K562 (cell line): ENCODE measurements at regions not wholly inside any gene's neighbourhood (a gene's known extent, or its start where the extent isn't known, plus 50 kb on each side); places are given as distances from the start of the nearest gene placed in this dataset.

ENCODE experiments used
- ATAC-seq: fragments of 200-7000 bp; cut with Tn5 transposase; 3 replicates; pipeline ENCODE4 v1.9.1; 2020; ENCODE audit warnings: moderate library complexity
- BruUV-seq: library from RNA; stranded (reverse); fragments of 400-500 nt; replicated peaks from 2 replicates; lab custom pipeline; 2021; lab: Mats Ljungman, UMichigan
- CTCF ChIA-PET: fragments of 300-600 bp; formaldehyde crosslinking; extraction: SDS; loops from one replicate; lab custom pipeline; 2021; ENCODE audit warnings: low intra/inter-chr PET ratio; lab: Yijun Ruan, JAX
- POLR2A ChIA-PET: fragments of 300-600, 350-650 bp; sonication (Branson Sonifier 250); formaldehyde crosslinking; extraction: SDS; loops from one replicate; lab custom pipeline; 2021; ENCODE audit warnings: antibody characterized with exemption, inconsistent platforms; lab: Yijun Ruan, JAX
- DNase-seq, 4 experiments: peaks; one replicate each; pipeline versions ENCODE4 v3.0.0 to v3.0.0-alpha.2; 2011 to 2018; ENCODE audit warnings: low spot score in 3 of 4, mixed read lengths in 3 of 4; ENCODE audit errors: extremely low read depth in 1 of 4
- FAIRE-seq: peaks from 2 replicates; lab custom pipeline; 2011; peaks lifted over from hg19 to GRCh38; lab: Jason Lieb, UNC
- H2AFZ ChIP-seq: 2 replicates; pipeline ENCODE4 v1.6.0; 2011; ENCODE audit warnings: low read depth, low read length, control low read depth, inconsistent platforms
- H3K27ac ChIP-seq: fragments of 200-600 bp; 3 replicates; pipeline ENCODE4 v1.8.0; 2011; ENCODE audit warnings: low read depth, mild to moderate bottlenecking, control low read depth, inconsistent platforms, low read length, moderate library complexity, mixed read lengths; ENCODE audit errors: extremely low read depth
- H3K27me3 ChIP-seq, 2 experiments: fragments of 300-600 bp in 1 of 2; 2 replicates in 1 of 2; 3 replicates in 1 of 2; pipeline versions ENCODE4 v1.6.0 to v1.8.0; 2011; ENCODE audit warnings: inconsistent platforms in 2 of 2, low read length in 2 of 2, mild to moderate bottlenecking in 1 of 2, mixed read lengths in 1 of 2, moderate library complexity in 1 of 2; ENCODE audit not compliant: control insufficient read depth in 2 of 2, insufficient read depth in 2 of 2
- H3K36me3 ChIP-seq: fragments of 300-600 bp; 3 replicates; pipeline ENCODE4 v1.8.0; 2011; ENCODE audit warnings: mild to moderate bottlenecking, low read length, inconsistent platforms; ENCODE audit not compliant: control insufficient read depth, insufficient read depth
- H3K4me1 ChIP-seq, 2 experiments: fragments of 200-600 bp in 1 of 2; replicated peaks in 1 of 2; 2 replicates in 1 of 2; 3 replicates in 1 of 2; pipeline versions ENCODE4 v1.5.1 to v1.8.0; 2011; ENCODE audit warnings: inconsistent platforms in 2 of 2, low read length in 2 of 2, mild to moderate bottlenecking in 1 of 2, mixed read lengths in 1 of 2, moderate library complexity in 1 of 2; ENCODE audit not compliant: control insufficient read depth in 2 of 2, insufficient read depth in 2 of 2
- H3K4me2 ChIP-seq: 2 replicates; pipeline ENCODE4 v1.6.1; 2011; ENCODE audit warnings: low read length, control low read depth, inconsistent platforms, mixed read lengths; ENCODE audit not compliant: insufficient read depth
- H3K4me3 ChIP-seq: fragments of 200-600 bp; sonication (generic), shearing (Covaris generic); 2 replicates; pipeline ENCODE4 v1.5.1; 2016; ENCODE audit warnings: control low read depth, inconsistent platforms
- H3K79me2 ChIP-seq: fragments of 200-600 bp; 3 replicates; pipeline ENCODE4 v1.8.0; 2011; ENCODE audit warnings: low read length, inconsistent platforms; ENCODE audit not compliant: control insufficient read depth, insufficient read depth
- H3K9ac ChIP-seq, 2 experiments: 2 replicates each; pipeline versions ENCODE4 v1.6.0 to v1.6.1; 2011; ENCODE audit warnings: low read depth in 2 of 2, low read length in 2 of 2, control low read depth in 1 of 2, inconsistent platforms in 1 of 2, mild to moderate bottlenecking in 1 of 2, mixed read lengths in 1 of 2; ENCODE audit not compliant: insufficient read depth in 1 of 2
- H3K9me1 ChIP-seq: one replicate; pipeline ENCODE4 v1.6.0; 2011; ENCODE audit warnings: inconsistent platforms, mild to moderate bottlenecking, low read length, moderate library complexity; ENCODE audit not compliant: control insufficient read depth, insufficient read depth
- H3K9me3 ChIP-seq: replicated peaks from 2 replicates; pipeline ENCODE4 v1.5.1; 2011; ENCODE audit warnings: low read depth, low read length, inconsistent platforms; ENCODE audit not compliant: control insufficient read depth, insufficient read depth
- H4K20me1 ChIP-seq: replicated peaks from 2 replicates; pipeline ENCODE4 v1.6.1; 2011; ENCODE audit warnings: low read length, inconsistent platforms, mixed read lengths; ENCODE audit not compliant: control insufficient read depth, insufficient read depth
- CBX8 ChIP-seq: fragments of 200-600 bp; sonication (generic); IDR thresholded peaks from 2 replicates; pipeline ENCODE4 v1.6.1; 2012; ENCODE audit warnings: borderline replicate concordance, mixed run types, low read depth, mild to moderate bottlenecking, moderate library complexity, mixed read lengths, low read length, control low read depth, inconsistent platforms; ENCODE audit not compliant: poor library complexity, severe bottlenecking; ENCODE audit errors: extremely low read depth
- MEF2D ChIP-seq: conservative IDR thresholded peaks from 2 replicates; pipeline ENCODE4 v1.6.1; 2016; ENCODE audit warnings: low read depth, missing genetic modification characterization, missing compliant biosample characterization
- RUNX1 ChIP-seq: sonication (generic); IDR thresholded peaks from 2 replicates; pipeline ENCODE4 v1.6.1; 2016; ENCODE audit warnings: antibody characterized with exemption, low read depth
- TGIF2 ChIP-seq: sonication (generic); formaldehyde crosslinking; IDR thresholded peaks from 2 replicates; pipeline ENCODE4 v1.8.1; 2022; ENCODE audit warnings: mild to moderate bottlenecking, missing genetic modification reagents, moderate library complexity
- ZC3H4 ChIP-seq: sonication (generic); formaldehyde crosslinking; IDR thresholded peaks from 2 replicates; pipeline ENCODE4 v1.9.0; 2021; ENCODE audit warnings: missing genetic modification reagents, borderline replicate concordance
- ZNF263 ChIP-seq: sonication (generic); formaldehyde crosslinking; IDR thresholded peaks from 2 replicates; pipeline ENCODE4 v1.8.0; 2022; ENCODE audit warnings: mild to moderate bottlenecking, missing genetic modification reagents, borderline replicate concordance
- WGBS: fragments of 100-300 bp; shearing (Covaris generic); methylation state at CpG from one replicate; pipeline ENCODE4 v1.1.6; 2016; ENCODE audit warnings: low coverage, mixed read lengths; ENCODE audit not compliant: insufficient coverage; ENCODE audit errors: missing lambda C conversion rate; 5-methylcytosine and 5-hydroxymethylcytosine counted together
- in situ Hi-C: fragments of 300-500 bp; cut with MboI; formaldehyde crosslinking; loops from 4 replicates; pipeline ENCODE4 v1.15.0; 2018; ENCODE audit warnings: inconsistent platforms, mixed read lengths
- intact Hi-C: fragments of 100-400 bp; cut with micrococcal nuclease; formaldehyde crosslinking; loops from 2 replicates; pipeline ENCODE4 v1.14.2; 2022
- TF ChIP-seq, protein P1 (sequence below): fragments of 450-650 bp; formaldehyde crosslinking; conservative IDR thresholded peaks from 2 replicates; pipeline ENCODE4 v1.4.0; 2022; ENCODE audit warnings: mild to moderate bottlenecking, missing genetic modification characterization
- TF ChIP-seq, protein P2 (sequence below): fragments of 450-650 bp; IDR thresholded peaks from 2 replicates; pipeline ENCODE4 v1.6.1; 2018; ENCODE audit warnings: mild to moderate bottlenecking, low read depth; ENCODE audit not compliant: partially characterized antibody
- TF ChIP-seq, protein P3 (sequence below): sonication (generic); formaldehyde crosslinking; IDR thresholded peaks from 2 replicates; pipeline ENCODE4 v1.8.1; 2023; ENCODE audit warnings: mild to moderate bottlenecking, missing genetic modification reagents
- TF ChIP-seq, protein P4 (sequence below): fragments of 450-650 bp; IDR thresholded peaks from 2 replicates; pipeline ENCODE4 v1.6.1; 2016; ENCODE audit warnings: low read depth, mild to moderate bottlenecking, moderate library complexity

DNA sequence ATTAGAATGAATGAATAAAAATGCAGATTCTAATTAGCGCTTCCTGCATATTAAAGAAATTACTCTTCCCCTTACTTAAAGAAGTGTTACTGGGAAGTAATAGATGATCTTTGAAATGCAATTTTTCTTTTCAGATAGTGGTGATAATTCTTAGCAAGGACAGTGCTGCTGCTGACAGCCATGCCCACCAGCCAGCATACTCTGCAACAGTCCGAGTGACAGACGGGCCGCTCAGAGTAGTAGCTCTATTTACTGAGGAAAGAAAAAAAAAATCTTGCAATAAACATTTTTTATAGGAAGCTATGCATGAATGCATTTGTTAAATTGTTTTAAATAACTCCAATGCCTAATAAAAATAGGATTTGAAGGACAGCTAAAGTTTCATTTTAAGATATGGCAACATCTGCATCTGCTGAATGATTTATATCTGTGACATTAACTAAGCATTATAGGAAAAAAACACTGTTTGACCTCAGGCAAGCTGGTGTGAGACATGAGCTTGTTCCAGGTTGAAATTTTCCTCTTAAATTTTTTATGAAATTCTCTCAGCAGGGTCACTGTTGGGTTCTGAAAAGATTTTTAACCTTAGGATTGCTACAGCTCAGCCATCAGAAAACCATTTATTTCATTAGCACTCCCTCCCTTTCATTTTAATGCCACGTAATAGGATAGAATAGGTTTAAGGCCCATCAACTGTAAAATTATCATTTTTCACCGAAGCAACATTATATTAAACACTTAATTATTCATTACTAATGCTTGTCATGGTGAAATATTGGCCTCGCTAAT is 393.8 kb downstream of the DCDC2C start (continued):
- TF ChIP-seq, protein P1, sequence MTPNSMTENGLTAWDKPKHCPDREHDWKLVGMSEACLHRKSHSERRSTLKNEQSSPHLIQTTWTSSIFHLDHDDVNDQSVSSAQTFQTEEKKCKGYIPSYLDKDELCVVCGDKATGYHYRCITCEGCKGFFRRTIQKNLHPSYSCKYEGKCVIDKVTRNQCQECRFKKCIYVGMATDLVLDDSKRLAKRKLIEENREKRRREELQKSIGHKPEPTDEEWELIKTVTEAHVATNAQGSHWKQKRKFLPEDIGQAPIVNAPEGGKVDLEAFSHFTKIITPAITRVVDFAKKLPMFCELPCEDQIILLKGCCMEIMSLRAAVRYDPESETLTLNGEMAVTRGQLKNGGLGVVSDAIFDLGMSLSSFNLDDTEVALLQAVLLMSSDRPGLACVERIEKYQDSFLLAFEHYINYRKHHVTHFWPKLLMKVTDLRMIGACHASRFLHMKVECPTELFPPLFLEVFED (CRISPR knock-in tag): no peak
- no peak for TF ChIP-seq ZNF263
- TF ChIP-seq TGIF2: no peak
- no peak for TF ChIP-seq ZC3H4 (CRISPR knock-in tag)
- TF ChIP-seq RUNX1: no peak
- TF ChIP-seq CBX8: no peak
- TF ChIP-seq, protein P2, sequence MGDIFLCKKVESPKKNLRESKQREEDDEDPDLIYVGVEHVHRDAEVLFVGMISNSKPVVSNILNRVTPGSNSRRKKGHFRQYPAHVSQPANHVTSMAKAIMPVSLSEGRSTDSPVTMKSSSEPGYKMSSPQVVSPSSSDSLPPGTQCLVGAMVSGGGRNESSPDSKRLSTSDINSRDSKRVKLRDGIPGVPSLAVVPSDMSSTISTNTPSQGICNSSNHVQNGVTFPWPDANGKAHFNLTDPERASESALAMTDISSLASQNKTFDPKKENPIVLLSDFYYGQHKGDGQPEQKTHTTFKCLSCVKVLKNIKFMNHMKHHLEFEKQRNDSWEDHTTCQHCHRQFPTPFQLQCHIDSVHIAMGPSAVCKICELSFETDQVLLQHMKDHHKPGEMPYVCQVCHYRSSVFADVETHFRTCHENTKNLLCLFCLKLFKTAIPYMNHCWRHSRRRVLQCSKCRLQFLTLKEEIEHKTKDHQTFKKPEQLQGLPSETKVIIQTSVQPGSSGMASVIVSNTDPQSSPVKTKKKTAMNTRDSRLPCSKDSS: no peak

DNA sequence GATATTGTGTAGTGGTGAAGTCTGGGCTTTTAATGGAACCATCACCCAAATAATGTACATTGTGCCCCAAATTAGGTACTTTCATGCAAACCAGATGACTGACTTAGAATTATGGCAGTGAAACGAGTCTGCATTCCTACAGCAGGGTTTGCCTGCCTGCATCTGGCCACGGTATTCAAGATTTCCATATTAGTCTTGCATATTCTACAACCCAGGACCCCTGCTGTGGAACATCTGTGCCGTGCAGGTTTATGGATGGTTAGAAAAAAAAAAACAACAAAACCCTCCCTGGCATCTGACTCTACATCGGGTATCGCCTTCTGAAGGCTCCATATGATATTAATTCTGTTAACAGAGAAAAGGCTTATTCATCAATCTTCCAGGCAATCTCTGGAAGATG is 394.8 kb downstream of the DCDC2C start:
- in situ Hi-C loops: no loop called here
- 0% methylated on average over 5 of the region's 5 CpGs for WGBS
- Histone ChIP-seq H3K36me3 (no peaks in the 10 kb centered on the region), H2AFZ (no peak overlapping the region), H3K27me3 (no peaks in the 10 kb centered on the region), H3K9me1 (no peaks in the 10 kb centered on the region), H3K4me2 (no peak overlapping the region), H3K4me3 (no peak overlapping the region), H4K20me1 (no peaks in the 10 kb centered on the region), H3K27ac (no peak overlapping the region), H3K9ac (no peak overlapping the region), H3K9me3 (no peaks in the 10 kb centered on the region), H3K4me1 (no peaks in the 10 kb centered on the region), H3K79me2 (no peaks in the 10 kb centered on the region)
- TF ChIP-seq, protein P3, sequence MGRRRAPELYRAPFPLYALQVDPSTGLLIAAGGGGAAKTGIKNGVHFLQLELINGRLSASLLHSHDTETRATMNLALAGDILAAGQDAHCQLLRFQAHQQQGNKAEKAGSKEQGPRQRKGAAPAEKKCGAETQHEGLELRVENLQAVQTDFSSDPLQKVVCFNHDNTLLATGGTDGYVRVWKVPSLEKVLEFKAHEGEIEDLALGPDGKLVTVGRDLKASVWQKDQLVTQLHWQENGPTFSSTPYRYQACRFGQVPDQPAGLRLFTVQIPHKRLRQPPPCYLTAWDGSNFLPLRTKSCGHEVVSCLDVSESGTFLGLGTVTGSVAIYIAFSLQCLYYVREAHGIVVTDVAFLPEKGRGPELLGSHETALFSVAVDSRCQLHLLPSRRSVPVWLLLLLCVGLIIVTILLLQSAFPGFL: no peak
- no peak for TF ChIP-seq MEF2D
- TF ChIP-seq, protein P4, sequence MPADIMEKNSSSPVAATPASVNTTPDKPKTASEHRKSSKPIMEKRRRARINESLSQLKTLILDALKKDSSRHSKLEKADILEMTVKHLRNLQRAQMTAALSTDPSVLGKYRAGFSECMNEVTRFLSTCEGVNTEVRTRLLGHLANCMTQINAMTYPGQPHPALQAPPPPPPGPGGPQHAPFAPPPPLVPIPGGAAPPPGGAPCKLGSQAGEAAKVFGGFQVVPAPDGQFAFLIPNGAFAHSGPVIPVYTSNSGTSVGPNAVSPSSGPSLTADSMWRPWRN: no peak
- no peak for FAIRE-seq
- intact Hi-C loops: no loop called here
- CTCF ChIA-PET: no interaction called here
- ATAC-seq: no peak
- POLR2A ChIA-PET: no interaction called here
- DNase-seq: no peak
- BruUV-seq: no TSS peak
